ENCODE measurements at regions not wholly inside any gene's neighbourhood (a gene's known extent, or its start where the extent isn't known, plus 50 kb on each side); places are given as distances from the start of the nearest gene placed in this dataset.
"Not testable (repeated sequence)": the region's sequence is repeated elsewhere in the genome, so short reads cannot be mapped to it uniquely, and the experiment has no call there.

DNA sequence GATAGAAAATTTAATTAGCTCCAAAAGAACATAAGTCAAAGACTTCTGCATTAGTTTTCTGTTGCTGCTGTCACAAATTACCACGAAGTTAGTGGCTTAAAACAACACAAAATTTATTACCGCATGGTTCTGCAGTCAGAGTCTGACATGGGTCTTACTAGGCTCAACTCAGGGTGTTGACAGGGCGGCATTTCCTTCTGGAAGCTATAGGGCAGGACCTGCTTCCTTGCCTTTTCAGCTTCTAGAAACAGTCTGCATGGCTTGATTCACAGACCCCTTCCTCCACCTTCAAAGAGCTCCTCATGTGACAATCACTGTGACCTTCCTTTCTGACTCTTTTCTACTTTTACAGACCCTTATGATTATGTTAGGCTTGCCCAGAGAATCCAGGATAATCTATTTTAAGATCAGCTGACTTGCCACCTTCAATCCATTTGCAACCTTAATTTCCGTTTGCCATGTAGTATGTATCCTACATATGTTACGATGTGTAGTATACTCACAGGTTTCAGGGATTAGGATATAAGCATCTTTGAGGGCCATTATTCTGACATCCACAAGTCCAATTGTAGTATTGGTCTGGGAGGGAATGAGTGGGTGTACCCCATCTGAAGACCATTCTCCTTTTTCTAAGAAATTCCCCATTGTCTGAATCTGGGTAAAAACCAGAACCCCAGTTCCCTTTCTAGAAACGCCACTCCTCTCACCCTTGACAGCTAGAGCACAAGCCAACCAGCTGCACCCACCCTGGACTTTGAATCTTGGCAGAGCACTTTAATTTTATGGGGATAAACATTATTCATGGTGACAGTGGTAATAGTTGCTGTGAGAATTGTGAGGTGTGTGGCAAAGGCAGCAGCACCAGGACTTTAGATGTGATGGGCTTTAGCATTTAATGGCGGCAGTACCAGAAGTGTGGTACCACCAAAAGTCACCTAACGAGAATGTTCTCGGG is 265.5 kb downstream of the KCNJ2 start:
- no peak for TF ChIP-seq CTCF (IDR thresholded peaks at IDR 0.05; ENCODE audit: unreplicated experiment)
- Mint-ChIP-seq H3K36me3 (ENCODE audit: insufficient read depth, unreplicated experiment) (no peaks in the 10 kb centered on the region), H3K27ac (ENCODE audit: unreplicated experiment) (no peak overlapping the region), H3K27me3 (ENCODE audit: unreplicated experiment) (no peaks in the 10 kb centered on the region), H3K4me3 (ENCODE audit: low read depth, unreplicated experiment) (no peak overlapping the region), H3K9me3 (ENCODE audit: low read depth, unreplicated experiment) (peaks cover 4% of the 10 kb centered on the region), H3K4me1 (ENCODE audit: low read depth, unreplicated experiment) (no peaks in the 10 kb centered on the region)
- no TSS peak for BruUV-seq (replicated peaks)
- intact Hi-C loops (cut with micrococcal nuclease; ENCODE audit: unreplicated experiment), result no loop called here
- DNase-seq, result no peak
- CTCF ChIA-PET, result no interaction called here

DNA sequence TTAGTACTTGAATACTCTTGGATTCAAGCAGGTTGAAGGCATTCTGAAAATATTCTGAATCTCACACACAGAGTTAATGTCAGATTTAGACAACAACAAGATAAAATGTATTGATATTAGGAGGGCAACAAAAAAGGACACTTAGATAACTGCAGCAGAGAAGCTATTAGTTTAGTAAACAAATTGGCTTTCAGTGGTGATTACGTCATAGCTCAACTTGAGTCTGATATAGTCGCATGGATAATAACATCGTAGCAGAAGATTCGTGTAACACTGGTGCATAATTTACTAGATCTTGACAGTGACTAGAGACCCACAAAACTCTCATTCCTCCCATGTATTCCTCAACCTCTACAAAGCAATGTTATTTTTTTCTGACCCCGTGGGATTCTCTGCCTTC is 268.3 kb downstream of the KCNJ2 start:
- H3K4me1 Mint-ChIP-seq (ENCODE audit: low read depth, unreplicated experiment), result no peaks in the 10 kb centered on the region
- no peaks in the 10 kb centered on the region for H3K27me3 Mint-ChIP-seq (ENCODE audit: unreplicated experiment)
- no peak overlapping the region for H3K4me3 Mint-ChIP-seq (ENCODE audit: low read depth, unreplicated experiment)
- CTCF ChIA-PET, result no interaction called here
- H3K27ac Mint-ChIP-seq (ENCODE audit: unreplicated experiment), result no peak overlapping the region
- no peak for TF ChIP-seq CTCF (IDR thresholded peaks at IDR 0.05; ENCODE audit: unreplicated experiment)
- DNase-seq, result no peak
- no TSS peak for BruUV-seq (replicated peaks)
- H3K9me3 Mint-ChIP-seq (ENCODE audit: low read depth, unreplicated experiment), result peaks cover 2% of the 10 kb centered on the region
- intact Hi-C loops (cut with micrococcal nuclease; ENCODE audit: unreplicated experiment), result no loop called here
- no peaks in the 10 kb centered on the region for H3K36me3 Mint-ChIP-seq (ENCODE audit: insufficient read depth, unreplicated experiment)

GRCh38 chr17:70446446-70446845 is 277.1 kb downstream of the KCNJ2 start:
- Mint-ChIP-seq H3K4me3 (ENCODE audit: low read depth, unreplicated experiment) (no peak overlapping the region), H3K4me1 (ENCODE audit: low read depth, unreplicated experiment) (no peaks in the 10 kb centered on the region), H3K9me3 (ENCODE audit: low read depth, unreplicated experiment) (peaks cover 11% of the 10 kb centered on the region), H3K36me3 (ENCODE audit: insufficient read depth, unreplicated experiment) (no peaks in the 10 kb centered on the region), H3K27ac (ENCODE audit: unreplicated experiment) (no peak overlapping the region), H3K27me3 (ENCODE audit: unreplicated experiment) (no peaks in the 10 kb centered on the region)
- CTCF ChIA-PET, result no interaction called here
- no TSS peak for BruUV-seq (replicated peaks)
- DNase-seq, result no peak
- intact Hi-C loops (cut with micrococcal nuclease; ENCODE audit: unreplicated experiment), result no loop called here
- no peak for TF ChIP-seq CTCF (IDR thresholded peaks at IDR 0.05; ENCODE audit: unreplicated experiment)

GRCh38 chr17:70447588-70447987 is 278.3 kb downstream of the KCNJ2 start:
- no peaks in the 10 kb centered on the region for H3K27me3 Mint-ChIP-seq (ENCODE audit: unreplicated experiment)
- TF ChIP-seq CTCF (IDR thresholded peaks at IDR 0.05; ENCODE audit: unreplicated experiment), result no peak
- H3K4me3 Mint-ChIP-seq (ENCODE audit: low read depth, unreplicated experiment), result no peak overlapping the region
- no peak overlapping the region for H3K27ac Mint-ChIP-seq (ENCODE audit: unreplicated experiment)
- no peaks in the 10 kb centered on the region for H3K36me3 Mint-ChIP-seq (ENCODE audit: insufficient read depth, unreplicated experiment)
- H3K9me3 Mint-ChIP-seq (ENCODE audit: low read depth, unreplicated experiment), result peaks cover 11% of the 10 kb centered on the region
- intact Hi-C loops (cut with micrococcal nuclease; ENCODE audit: unreplicated experiment), result no loop called here
- no peak for DNase-seq
- no peaks in the 10 kb centered on the region for H3K4me1 Mint-ChIP-seq (ENCODE audit: low read depth, unreplicated experiment)
- CTCF ChIA-PET, result no interaction called here
- no TSS peak for BruUV-seq (replicated peaks)

DNA sequence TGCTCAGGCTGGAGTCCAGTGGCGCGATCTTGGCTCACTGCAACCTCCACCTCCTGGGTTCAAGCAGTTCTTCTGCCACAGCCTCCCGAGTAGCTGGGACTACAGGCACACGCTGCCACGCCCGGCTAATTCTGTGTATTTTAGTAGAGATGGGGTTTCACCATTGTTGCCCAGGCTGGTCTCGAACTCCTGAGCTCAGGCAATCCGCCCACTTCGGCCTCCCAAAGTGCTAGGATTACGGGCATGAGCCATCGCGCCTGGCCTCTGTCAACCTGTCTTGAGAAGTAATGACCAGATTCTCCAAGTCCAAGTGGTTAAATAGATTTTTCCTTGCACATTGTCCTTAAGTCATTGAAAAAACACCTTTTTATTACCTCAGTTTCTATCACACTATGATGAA is 283.7 kb downstream of the KCNJ2 start:
- intact Hi-C loops (cut with micrococcal nuclease; ENCODE audit: unreplicated experiment); H3K4me3 Mint-ChIP-seq (ENCODE audit: low read depth, unreplicated experiment); H3K27me3 Mint-ChIP-seq (ENCODE audit: unreplicated experiment); H3K9me3 Mint-ChIP-seq (ENCODE audit: low read depth, unreplicated experiment); H3K27ac Mint-ChIP-seq (ENCODE audit: unreplicated experiment); H3K36me3 Mint-ChIP-seq (ENCODE audit: insufficient read depth, unreplicated experiment); BruUV-seq (replicated peaks); CTCF ChIA-PET; DNase-seq; H3K4me1 Mint-ChIP-seq (ENCODE audit: low read depth, unreplicated experiment): not testable (repeated sequence)
